MM.1S (cell line): ENCODE measurements at regions not wholly inside any gene's neighbourhood (a gene's known extent, or its start where the extent isn't known, plus 50 kb on each side); places are given as distances from the start of the nearest gene placed in this dataset.

Experiments
- EZH2phosphoT487 ChIP-seq: fragments of 300-600 bp; sonication (generic); IDR thresholded peaks from 2 replicates; pipeline ENCODE4 v1.6.1; 2018; ENCODE audit warnings: antibody characterized with exemption, low read length
- TF ChIP-seq, protein P1 (sequence below): fragments of 300-600 bp; sonication (generic); IDR thresholded peaks from 2 replicates; pipeline ENCODE4 v1.5.1; 2016; ENCODE audit warnings: antibody characterized with exemption, low read length, mixed read lengths

DNA sequence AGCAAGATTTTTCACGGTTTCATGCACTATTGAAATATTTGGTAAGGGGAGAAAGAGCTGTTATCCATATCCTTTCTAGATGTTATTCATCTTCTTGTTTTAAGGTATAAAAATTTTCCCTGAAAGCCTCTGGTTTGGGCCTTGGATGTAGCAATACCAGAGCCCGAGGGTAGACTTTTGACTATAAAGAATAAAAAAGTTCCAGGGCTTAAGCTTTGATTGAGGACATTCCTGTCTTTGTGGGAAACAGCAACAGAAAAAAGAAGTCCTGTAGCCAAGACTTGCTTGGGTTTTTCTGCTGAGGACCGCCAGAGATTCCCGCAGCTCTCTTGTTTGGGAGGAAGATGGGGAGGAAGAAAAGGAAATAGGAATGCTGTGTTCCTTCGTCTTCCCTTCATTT lies 440.0 kb upstream of the WWC1 start:
- TF ChIP-seq, protein P1, sequence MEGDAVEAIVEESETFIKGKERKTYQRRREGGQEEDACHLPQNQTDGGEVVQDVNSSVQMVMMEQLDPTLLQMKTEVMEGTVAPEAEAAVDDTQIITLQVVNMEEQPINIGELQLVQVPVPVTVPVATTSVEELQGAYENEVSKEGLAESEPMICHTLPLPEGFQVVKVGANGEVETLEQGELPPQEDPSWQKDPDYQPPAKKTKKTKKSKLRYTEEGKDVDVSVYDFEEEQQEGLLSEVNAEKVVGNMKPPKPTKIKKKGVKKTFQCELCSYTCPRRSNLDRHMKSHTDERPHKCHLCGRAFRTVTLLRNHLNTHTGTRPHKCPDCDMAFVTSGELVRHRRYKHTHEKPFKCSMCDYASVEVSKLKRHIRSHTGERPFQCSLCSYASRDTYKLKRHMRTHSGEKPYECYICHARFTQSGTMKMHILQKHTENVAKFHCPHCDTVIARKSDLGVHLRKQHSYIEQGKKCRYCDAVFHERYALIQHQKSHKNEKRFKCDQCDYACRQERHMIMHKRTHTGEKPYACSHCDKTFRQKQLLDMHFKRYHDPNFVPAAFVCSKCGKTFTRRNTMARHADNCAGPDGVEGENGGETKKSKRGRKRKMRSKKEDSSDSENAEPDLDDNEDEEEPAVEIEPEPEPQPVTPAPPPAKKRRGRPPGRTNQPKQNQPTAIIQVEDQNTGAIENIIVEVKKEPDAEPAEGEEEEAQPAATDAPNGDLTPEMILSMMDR = no peak
- no peak for TF ChIP-seq EZH2phosphoT487
